ENCODE measurements at regions not wholly inside any gene's neighbourhood (a gene's known extent, or its start where the extent isn't known, plus 50 kb on each side); places are given as distances from the start of the nearest gene placed in this dataset.
"Not testable (repeated sequence)": the region's sequence is repeated elsewhere in the genome, so short reads cannot be mapped to it uniquely, and the experiment has no call there.

DNA sequence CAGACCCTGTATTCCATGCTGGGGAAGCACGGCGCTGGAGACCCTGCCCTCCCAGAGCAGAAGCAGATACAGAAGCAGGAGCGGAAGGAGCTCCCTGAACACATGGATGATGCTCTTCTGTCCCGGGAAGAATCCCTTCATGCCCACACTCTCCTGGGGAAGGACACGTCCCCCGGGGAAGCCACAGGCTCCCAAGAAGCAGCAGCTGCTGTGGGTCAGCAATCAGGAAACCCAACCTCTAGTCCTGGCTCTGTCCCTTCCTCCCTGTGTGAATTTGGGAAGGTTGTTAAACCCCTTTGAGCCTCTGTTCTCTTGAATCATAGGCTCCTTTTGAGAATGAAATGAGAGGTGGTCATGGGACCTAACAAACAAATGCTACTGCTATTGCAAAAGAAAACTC, 176.2 kb upstream of the TPM1 start:
- H3K4me3 ChIP-seq (ENCODE audit: low read depth, low read length), result no peak overlapping the region
- no peak for TF ChIP-seq CTCF (IDR thresholded peaks at IDR 0.05; ENCODE audit: insufficient read depth, low read depth, low read length, missing control alignments)
- no peak for DNase-seq (ENCODE audit: low read depth)

DNA sequence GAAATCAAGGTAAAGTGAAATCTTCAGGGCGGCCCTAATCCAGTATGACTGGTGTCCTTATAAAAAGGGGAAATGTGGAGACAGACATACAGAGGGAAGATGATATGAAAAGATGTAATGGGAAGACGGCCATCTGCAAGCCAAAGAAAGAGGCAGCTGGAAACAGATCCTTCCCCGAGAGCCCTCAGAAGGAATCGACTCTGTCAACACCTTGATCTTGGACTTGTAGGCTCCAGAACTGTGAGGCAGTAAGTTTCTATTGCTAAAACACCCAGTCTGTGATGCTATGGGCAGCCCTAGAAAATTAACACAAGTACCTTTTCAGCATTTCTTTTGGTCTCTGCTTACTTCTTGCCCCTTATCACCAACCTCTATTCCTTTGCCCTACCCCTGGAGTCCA, 174.7 kb upstream of the TPM1 start:
- no peak for TF ChIP-seq CTCF (IDR thresholded peaks at IDR 0.05; ENCODE audit: insufficient read depth, low read depth, low read length, missing control alignments)
- DNase-seq (ENCODE audit: low read depth), result no peak
- no peak overlapping the region for H3K4me3 ChIP-seq (ENCODE audit: low read depth, low read length)

DNA sequence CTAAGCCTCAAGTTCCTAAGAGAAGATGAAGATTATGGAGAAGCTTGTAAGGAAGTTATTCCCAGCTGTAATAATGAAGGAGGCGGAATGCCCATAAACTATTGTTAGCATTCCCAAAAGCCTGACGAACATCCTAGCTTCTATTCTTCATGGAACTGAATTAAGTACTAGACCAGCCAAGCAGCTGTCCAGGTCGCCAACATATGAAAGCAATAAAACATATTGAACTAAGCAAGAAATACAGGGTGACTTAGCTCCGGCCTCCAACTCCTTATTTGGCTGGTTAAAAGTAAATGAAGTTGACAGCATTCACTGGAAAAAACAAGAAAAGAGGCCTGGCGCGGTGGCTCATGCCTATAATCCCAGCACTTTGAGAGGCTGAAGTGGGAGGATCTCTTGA, 174.0 kb upstream of the TPM1 start:
- no peak overlapping the region for H3K4me3 ChIP-seq (ENCODE audit: low read depth, low read length)
- no peak for DNase-seq (ENCODE audit: low read depth)
- TF ChIP-seq CTCF (IDR thresholded peaks at IDR 0.05; ENCODE audit: insufficient read depth, low read depth, low read length, missing control alignments), result no peak

DNA sequence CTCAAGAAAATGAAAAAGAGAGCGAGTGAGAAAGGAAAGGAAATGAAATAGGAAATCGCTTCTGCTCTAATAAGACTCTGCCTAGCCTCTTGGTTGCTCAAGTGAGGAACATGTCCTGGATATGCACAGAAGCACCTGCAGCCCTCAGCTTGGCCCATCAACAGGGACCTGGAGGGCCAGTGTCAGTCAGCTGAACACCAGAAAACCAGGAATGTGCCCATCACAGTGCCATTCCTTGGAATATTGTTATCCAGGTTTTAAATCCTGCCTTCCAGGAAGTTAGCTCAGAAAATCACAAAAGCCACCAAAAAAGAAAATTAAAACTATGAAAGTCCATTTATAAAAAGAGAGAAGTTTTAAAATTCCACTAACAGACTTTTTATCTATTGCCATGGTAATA, 173.4 kb upstream of the TPM1 start:
- DNase-seq (ENCODE audit: low read depth), result no peak
- H3K4me3 ChIP-seq (ENCODE audit: low read depth, low read length), result no peak overlapping the region
- no peak for TF ChIP-seq CTCF (IDR thresholded peaks at IDR 0.05; ENCODE audit: insufficient read depth, low read depth, low read length, missing control alignments)

DNA sequence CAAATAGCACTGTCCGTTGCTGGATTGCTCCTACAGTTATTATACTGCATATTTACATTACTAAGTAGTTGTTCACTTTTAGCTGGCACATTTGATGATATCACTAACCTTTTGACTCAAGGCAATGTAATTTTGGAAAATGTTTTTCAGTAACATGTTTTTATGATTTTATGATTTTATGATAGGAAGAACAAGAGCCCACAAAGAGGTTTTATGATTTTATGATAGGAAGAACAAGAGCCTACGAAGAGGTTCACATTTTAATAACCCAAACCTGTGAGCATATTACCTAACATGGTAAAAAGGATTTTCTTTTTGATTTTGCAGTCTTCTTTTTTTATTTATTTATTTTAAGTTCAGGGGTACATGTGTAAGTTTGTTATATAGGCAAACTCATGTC, 172.3 kb upstream of the TPM1 start:
- H3K4me3 ChIP-seq (ENCODE audit: low read depth, low read length), result no peak overlapping the region
- no peak for TF ChIP-seq CTCF (IDR thresholded peaks at IDR 0.05; ENCODE audit: insufficient read depth, low read depth, low read length, missing control alignments)
- no peak for DNase-seq (ENCODE audit: low read depth)

GRCh38 chr15:62870701-62871100, 171.8 kb upstream of the TPM1 start:
- not testable (repeated sequence) for H3K4me3 ChIP-seq (ENCODE audit: low read depth, low read length); DNase-seq (ENCODE audit: low read depth)

DNA sequence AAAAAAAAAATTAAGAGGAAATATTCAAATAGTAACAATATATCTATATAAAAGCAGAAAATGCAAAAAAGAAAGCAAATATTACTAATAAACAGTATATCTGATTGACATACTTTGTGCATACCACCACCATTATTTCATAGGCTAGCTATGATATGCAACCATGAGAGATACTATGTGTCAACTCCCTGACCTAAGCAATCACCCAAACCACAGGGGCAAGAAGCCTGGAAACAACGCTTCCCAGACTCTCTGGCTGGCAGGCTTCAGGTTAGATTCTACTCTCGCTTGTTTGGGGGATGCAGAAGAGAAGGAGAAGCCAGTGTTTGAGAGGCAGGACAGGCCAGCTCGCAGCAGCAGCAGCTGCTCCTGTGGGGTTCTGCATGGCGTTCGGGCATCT, 169.3 kb upstream of the TPM1 start:
- no peak overlapping the region for H3K4me3 ChIP-seq (ENCODE audit: low read depth, low read length)
- no peak for DNase-seq (ENCODE audit: low read depth)
- TF ChIP-seq CTCF (IDR thresholded peaks at IDR 0.05; ENCODE audit: insufficient read depth, low read depth, low read length, missing control alignments), result no peak

DNA sequence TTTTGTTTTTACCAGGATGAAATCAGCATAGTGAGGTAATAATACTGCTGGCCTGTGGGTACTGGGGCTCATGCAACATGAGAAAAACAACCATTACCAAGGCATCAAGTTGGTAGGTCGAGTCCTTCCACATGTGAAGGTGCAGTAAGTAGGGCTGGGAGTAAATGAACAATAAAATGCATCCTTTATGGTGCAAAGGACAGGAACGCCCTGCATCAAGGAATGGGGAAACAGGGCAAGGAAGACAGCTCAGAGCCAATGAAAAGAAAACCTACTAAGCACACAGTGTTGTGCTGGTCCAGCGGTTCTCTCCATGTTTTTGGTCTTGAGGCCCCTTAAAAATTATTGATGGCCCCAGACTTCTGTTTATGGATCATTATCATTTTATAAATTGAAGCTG, 168.5 kb upstream of the TPM1 start:
- TF ChIP-seq CTCF (IDR thresholded peaks at IDR 0.05; ENCODE audit: insufficient read depth, low read depth, low read length, missing control alignments), result no peak
- no peak for DNase-seq (ENCODE audit: low read depth)
- H3K4me3 ChIP-seq (ENCODE audit: low read depth, low read length), result no peak overlapping the region
